ENCODE measurements at regions not wholly inside any gene's neighbourhood (a gene's known extent, or its start where the extent isn't known, plus 50 kb on each side); places are given as distances from the start of the nearest gene placed in this dataset.

DNA sequence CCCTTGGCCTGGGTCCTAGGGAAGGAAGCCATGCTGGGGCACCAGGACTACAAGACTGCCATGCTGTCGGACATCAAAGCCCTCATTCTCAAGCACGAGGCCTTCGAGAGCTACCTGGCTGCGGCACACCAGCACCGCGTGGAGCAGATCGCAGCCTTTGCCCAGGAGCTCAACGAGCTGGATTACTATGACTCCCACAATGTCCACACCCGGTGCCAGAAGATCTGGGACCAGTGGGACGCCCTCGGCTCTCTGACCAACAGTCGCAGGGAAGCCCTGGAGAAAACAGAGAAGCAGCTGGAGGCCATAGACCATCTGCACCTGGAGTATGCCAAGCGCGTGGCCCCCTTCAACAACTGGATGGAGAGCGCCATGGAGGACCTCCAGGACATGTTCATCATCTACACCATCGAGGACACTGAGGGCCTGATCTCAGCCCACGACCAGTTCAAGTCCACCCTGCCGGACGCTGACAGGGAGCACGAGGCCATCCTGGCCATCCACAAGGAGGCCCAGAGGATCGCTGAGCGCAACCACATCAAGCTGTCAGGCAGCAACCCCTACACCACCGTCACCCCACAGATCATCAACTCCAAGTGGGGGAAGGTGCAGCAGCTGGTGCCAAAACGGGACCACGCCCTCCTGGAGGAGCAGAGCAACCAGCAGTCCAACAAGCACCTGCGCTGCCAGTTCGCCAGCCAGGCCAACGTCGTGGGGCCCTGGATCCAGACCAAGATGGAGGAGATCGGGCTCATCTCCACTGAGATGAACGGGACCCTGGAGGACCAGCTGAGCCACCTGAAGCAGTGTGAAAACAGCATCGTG, 487.0 kb downstream of the TRAM1L1 start:
- TF ChIP-seq, protein P1, sequence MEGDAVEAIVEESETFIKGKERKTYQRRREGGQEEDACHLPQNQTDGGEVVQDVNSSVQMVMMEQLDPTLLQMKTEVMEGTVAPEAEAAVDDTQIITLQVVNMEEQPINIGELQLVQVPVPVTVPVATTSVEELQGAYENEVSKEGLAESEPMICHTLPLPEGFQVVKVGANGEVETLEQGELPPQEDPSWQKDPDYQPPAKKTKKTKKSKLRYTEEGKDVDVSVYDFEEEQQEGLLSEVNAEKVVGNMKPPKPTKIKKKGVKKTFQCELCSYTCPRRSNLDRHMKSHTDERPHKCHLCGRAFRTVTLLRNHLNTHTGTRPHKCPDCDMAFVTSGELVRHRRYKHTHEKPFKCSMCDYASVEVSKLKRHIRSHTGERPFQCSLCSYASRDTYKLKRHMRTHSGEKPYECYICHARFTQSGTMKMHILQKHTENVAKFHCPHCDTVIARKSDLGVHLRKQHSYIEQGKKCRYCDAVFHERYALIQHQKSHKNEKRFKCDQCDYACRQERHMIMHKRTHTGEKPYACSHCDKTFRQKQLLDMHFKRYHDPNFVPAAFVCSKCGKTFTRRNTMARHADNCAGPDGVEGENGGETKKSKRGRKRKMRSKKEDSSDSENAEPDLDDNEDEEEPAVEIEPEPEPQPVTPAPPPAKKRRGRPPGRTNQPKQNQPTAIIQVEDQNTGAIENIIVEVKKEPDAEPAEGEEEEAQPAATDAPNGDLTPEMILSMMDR (IDR thresholded peaks at IDR 0.05; ENCODE audit: extremely low read depth, low read depth, low read length): no peak
- Histone ChIP-seq H3K36me3 (ENCODE audit: insufficient read depth, low read length) (no peaks in the 10 kb centered on the region), H4K20me1 (ENCODE audit: insufficient read depth, low read length) (no peaks in the 10 kb centered on the region), H3K9me3 (ENCODE audit: low read depth, low read length) (peaks cover 2% of the 10 kb centered on the region), H3K79me2 (ENCODE audit: insufficient read depth, low read length) (no peaks in the 10 kb centered on the region), H3K4me1 (ENCODE audit: insufficient read depth, low read length) (no peaks in the 10 kb centered on the region), H3K4me2 (ENCODE audit: insufficient read depth, low read length) (no peak overlapping the region), H3K4me3 (ENCODE audit: insufficient read depth, low read length) (no peak overlapping the region), H2AFZ (ENCODE audit: low read length) (no peak overlapping the region), H3K27ac (ENCODE audit: low read depth, low read length) (no peak overlapping the region), H3K27me3 (ENCODE audit: insufficient read depth, low read length) (no peaks in the 10 kb centered on the region)
- DNase-seq (ENCODE audit: insufficient read length, low spot score, missing footprints): no peak

DNA sequence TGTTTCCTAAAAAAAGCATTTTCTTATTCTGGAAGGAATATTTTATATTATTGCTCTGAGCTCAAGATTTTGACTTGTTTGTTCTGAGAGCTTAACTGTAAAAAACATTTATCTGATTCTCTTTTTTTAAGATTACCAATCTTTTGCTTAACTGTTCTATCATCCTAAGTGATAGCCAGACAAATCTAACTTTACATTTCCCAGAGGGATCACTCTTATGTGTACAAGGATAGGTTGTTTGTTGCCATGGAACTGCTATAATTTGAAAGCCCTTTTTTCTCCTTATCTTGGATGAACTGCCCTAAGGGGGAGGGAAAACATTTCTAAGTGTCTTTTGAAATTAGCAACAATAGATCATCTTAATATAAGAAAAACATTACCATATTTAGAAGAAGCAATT, 494.7 kb downstream of the TRAM1L1 start:
- TF ChIP-seq, protein P1 (IDR thresholded peaks at IDR 0.05; ENCODE audit: extremely low read depth, low read depth, low read length): no peak
- Histone ChIP-seq H3K4me1 (ENCODE audit: insufficient read depth, low read length) (no peaks in the 10 kb centered on the region), H3K79me2 (ENCODE audit: insufficient read depth, low read length) (no peaks in the 10 kb centered on the region), H3K4me3 (ENCODE audit: insufficient read depth, low read length) (no peak overlapping the region), H3K27ac (ENCODE audit: low read depth, low read length) (no peak overlapping the region), H4K20me1 (ENCODE audit: insufficient read depth, low read length) (no peaks in the 10 kb centered on the region), H3K9me3 (ENCODE audit: low read depth, low read length) (peaks cover 6% of the 10 kb centered on the region), H2AFZ (ENCODE audit: low read length) (no peak overlapping the region), H3K27me3 (ENCODE audit: insufficient read depth, low read length) (no peaks in the 10 kb centered on the region), H3K36me3 (ENCODE audit: insufficient read depth, low read length) (no peaks in the 10 kb centered on the region), H3K4me2 (ENCODE audit: insufficient read depth, low read length) (no peak overlapping the region)
- no peak for DNase-seq (ENCODE audit: insufficient read length, low spot score, missing footprints)

DNA sequence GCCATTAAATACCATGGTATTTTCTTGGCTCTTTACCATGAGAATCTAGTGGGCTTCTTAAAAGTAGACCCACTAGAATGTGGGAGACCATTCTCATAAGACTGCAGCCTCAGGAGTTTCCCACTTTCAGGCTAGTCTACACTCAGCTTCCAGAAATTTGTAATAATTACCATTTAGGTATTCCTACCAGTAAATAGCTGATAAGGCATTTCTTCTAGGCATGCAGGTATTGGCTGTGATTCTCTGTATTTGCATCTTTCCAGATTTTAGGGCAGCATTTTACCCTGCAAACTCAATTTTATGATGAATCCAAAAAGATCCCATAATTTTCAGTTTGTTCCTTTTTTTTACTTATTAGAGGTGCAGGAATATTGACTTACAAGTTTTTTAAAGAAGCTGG, 496.6 kb downstream of the TRAM1L1 start:
- no peaks in the 10 kb centered on the region for H3K36me3 ChIP-seq (ENCODE audit: insufficient read depth, low read length)
- H3K4me3 ChIP-seq (ENCODE audit: insufficient read depth, low read length): no peak overlapping the region
- TF ChIP-seq, protein P1 (IDR thresholded peaks at IDR 0.05; ENCODE audit: extremely low read depth, low read depth, low read length): no peak
- peaks cover 6% of the 10 kb centered on the region for H3K9me3 ChIP-seq (ENCODE audit: low read depth, low read length)
- no peaks in the 10 kb centered on the region for H3K4me1 ChIP-seq (ENCODE audit: insufficient read depth, low read length)
- no peak overlapping the region for H3K27ac ChIP-seq (ENCODE audit: low read depth, low read length)
- no peaks in the 10 kb centered on the region for H3K79me2 ChIP-seq (ENCODE audit: insufficient read depth, low read length)
- no peak overlapping the region for H3K4me2 ChIP-seq (ENCODE audit: insufficient read depth, low read length)
- no peaks in the 10 kb centered on the region for H4K20me1 ChIP-seq (ENCODE audit: insufficient read depth, low read length)
- no peak for DNase-seq (ENCODE audit: insufficient read length, low spot score, missing footprints)
- H2AFZ ChIP-seq (ENCODE audit: low read length): no peak overlapping the region
- no peaks in the 10 kb centered on the region for H3K27me3 ChIP-seq (ENCODE audit: insufficient read depth, low read length)

DNA sequence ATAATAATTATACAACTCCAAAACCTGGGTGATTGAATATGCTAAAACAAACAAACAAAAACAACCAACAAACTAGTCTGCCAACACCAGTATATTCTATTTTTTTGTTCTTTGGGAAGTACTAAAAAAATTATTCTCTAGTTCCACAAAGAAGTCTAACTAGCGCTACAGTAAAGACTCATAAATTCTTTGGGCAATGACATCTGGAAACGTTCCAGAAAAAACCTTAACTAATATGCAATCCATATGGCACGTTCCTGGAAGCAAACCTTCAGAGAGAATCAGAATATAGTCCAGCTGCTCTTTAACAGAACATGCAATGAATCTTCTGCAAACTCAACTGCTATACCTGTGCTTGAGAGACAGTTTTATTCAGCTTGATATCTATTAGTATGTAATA, 500.1 kb downstream of the TRAM1L1 start:
- Histone ChIP-seq H3K27me3 (ENCODE audit: insufficient read depth, low read length) (no peaks in the 10 kb centered on the region), H4K20me1 (ENCODE audit: insufficient read depth, low read length) (no peaks in the 10 kb centered on the region), H3K4me3 (ENCODE audit: insufficient read depth, low read length) (no peak overlapping the region), H3K4me1 (ENCODE audit: insufficient read depth, low read length) (no peaks in the 10 kb centered on the region), H3K27ac (ENCODE audit: low read depth, low read length) (no peak overlapping the region), H3K9me3 (ENCODE audit: low read depth, low read length) (peaks cover 6% of the 10 kb centered on the region), H3K4me2 (ENCODE audit: insufficient read depth, low read length) (no peak overlapping the region), H3K79me2 (ENCODE audit: insufficient read depth, low read length) (no peaks in the 10 kb centered on the region), H2AFZ (ENCODE audit: low read length) (no peak overlapping the region), H3K36me3 (ENCODE audit: insufficient read depth, low read length) (no peaks in the 10 kb centered on the region)
- TF ChIP-seq, protein P1 (IDR thresholded peaks at IDR 0.05; ENCODE audit: extremely low read depth, low read depth, low read length): no peak
- no peak for DNase-seq (ENCODE audit: insufficient read length, low spot score, missing footprints)

All from osteoblast (primary cell).